ENCODE measurements at regions not wholly inside any gene's neighbourhood (a gene's known extent, or its start where the extent isn't known, plus 50 kb on each side); places are given as distances from the start of the nearest gene placed in this dataset.

GRCh38 chr13:112188298-112188610, 121.3 kb downstream of the SOX1 start:
- no peaks in the 10 kb centered on the region for H3K27me3 ChIP-seq (ENCODE audit: control insufficient read depth in 2 of 2, insufficient read depth in 2 of 2, low read length in 2 of 2)
- dilution Hi-C loops (cut with MboI; ENCODE audit: extremely low pct_ligation_motif_present, low sequenced_read_pairs) = no loop called here

More at GRCh38 chr13:112188298-112188610, 121.3 kb downstream of the SOX1 start:
- Histone ChIP-seq H3K27ac (ENCODE audit: insufficient read depth, low read depth, low read length) (no peak overlapping the region), H3K9me1 (replicated peaks; ENCODE audit: control insufficient read depth, extremely low read depth, insufficient read depth, low read length) (no peaks in the 10 kb centered on the region), H2AFZ (ENCODE audit: low read depth, low read length) (no peak overlapping the region), H3K9ac (replicated peaks; ENCODE audit: extremely low read depth, insufficient read depth, low read length) (no peak overlapping the region), H3K4me1 (ENCODE audit: control insufficient read depth, extremely low read depth, insufficient read depth, low read length) (no peaks in the 10 kb centered on the region), H3K9me3 (replicated peaks; ENCODE audit: control insufficient read depth, insufficient read depth, low read length) (peaks cover 3% of the 10 kb centered on the region), H3K79me2 (ENCODE audit: control insufficient read depth, insufficient read depth, low read length) (no peaks in the 10 kb centered on the region), H3K4me2 (ENCODE audit: insufficient read depth, low read length) (no peak overlapping the region), H3K4me3 (replicated peaks in 1 of 3; ENCODE audit: insufficient read depth in 1 of 3, low read depth in 1 of 3, low read length in 3 of 3) (no peak overlapping the region), H4K20me1 (replicated peaks; ENCODE audit: control insufficient read depth, extremely low read depth, insufficient read depth, low read length) (no peaks in the 10 kb centered on the region), H3K36me3 (ENCODE audit: control insufficient read depth in 2 of 2, extremely low read depth in 1 of 2, insufficient read depth in 2 of 2, low read length in 2 of 2) (no peaks in the 10 kb centered on the region)
- POLR2A ChIA-PET = no interaction called here
- DNase-seq (ENCODE audit: low read depth, low spot score) (no peak), FAIRE-seq (no peak)
- TF ChIP-seq JUN (IDR thresholded peaks at IDR 0.05; ENCODE audit: borderline replicate concordance, insufficient read depth, insufficient read length, low read depth) (no peak), EZH2 (IDR thresholded peaks at IDR 0.05; ENCODE audit: borderline replicate concordance, low read depth, low read length, severe bottlenecking) (no peak), POLR2A (IDR thresholded peaks at IDR 0.05; ENCODE audit: low read depth, low read length) (no peak), FOS (IDR thresholded peaks at IDR 0.05; ENCODE audit: borderline replicate concordance, insufficient read depth, low read length) (no peak), GATA2 (IDR thresholded peaks at IDR 0.05; ENCODE audit: insufficient read depth, insufficient read length, low read depth, low read length) (no peak), MAX (IDR thresholded peaks at IDR 0.05; ENCODE audit: insufficient read depth, insufficient read length) (no peak), POLR2AphosphoS5 (IDR thresholded peaks at IDR 0.05; ENCODE audit: insufficient read depth, low read depth, low read length) (no peak), MYC (IDR thresholded peaks at IDR 0.05; ENCODE audit: low read depth, low read length) (no peak)
- TF ChIP-seq, protein P1, sequence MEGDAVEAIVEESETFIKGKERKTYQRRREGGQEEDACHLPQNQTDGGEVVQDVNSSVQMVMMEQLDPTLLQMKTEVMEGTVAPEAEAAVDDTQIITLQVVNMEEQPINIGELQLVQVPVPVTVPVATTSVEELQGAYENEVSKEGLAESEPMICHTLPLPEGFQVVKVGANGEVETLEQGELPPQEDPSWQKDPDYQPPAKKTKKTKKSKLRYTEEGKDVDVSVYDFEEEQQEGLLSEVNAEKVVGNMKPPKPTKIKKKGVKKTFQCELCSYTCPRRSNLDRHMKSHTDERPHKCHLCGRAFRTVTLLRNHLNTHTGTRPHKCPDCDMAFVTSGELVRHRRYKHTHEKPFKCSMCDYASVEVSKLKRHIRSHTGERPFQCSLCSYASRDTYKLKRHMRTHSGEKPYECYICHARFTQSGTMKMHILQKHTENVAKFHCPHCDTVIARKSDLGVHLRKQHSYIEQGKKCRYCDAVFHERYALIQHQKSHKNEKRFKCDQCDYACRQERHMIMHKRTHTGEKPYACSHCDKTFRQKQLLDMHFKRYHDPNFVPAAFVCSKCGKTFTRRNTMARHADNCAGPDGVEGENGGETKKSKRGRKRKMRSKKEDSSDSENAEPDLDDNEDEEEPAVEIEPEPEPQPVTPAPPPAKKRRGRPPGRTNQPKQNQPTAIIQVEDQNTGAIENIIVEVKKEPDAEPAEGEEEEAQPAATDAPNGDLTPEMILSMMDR (IDR thresholded peaks at IDR 0.05; ENCODE audit: extremely low read depth in 1 of 2, insufficient read depth in 1 of 2, low read depth in 1 of 2, low read length in 2 of 2) = no peak
- intact Hi-C loops (cut with micrococcal nuclease) = no loop called here
- CTCF ChIA-PET = no interaction called here
- no TSS peak for BruUV-seq (replicated peaks)
